ENCODE measurements at regions not wholly inside any gene's neighbourhood (a gene's known extent, or its start where the extent isn't known, plus 50 kb on each side); places are given as distances from the start of the nearest gene placed in this dataset.

GRCh38 chr2:43038034-43038695 is 188.2 kb downstream of the ZFP36L2 start:
- no peak for ATAC-seq (ENCODE audit: low FRiP score)
- peak; percentile 44 to 78 for DNase-seq
- H3K4me3 ChIP-seq (ENCODE audit: low read length in 2 of 2), result no peak overlapping the region
- H3K9me3 ChIP-seq (ENCODE audit: control insufficient read depth, low read length), result no peaks in the 10 kb centered on the region
- H3K27me3 ChIP-seq (ENCODE audit: control insufficient read depth in 1 of 2, insufficient read depth in 2 of 2, low read length in 1 of 2), result no peaks in the 10 kb centered on the region
- intact Hi-C loops (cut with DNase I), result no loop called here
- no peaks in the 10 kb centered on the region for H3K36me3 ChIP-seq (ENCODE audit: control insufficient read depth in 1 of 2, insufficient read depth in 2 of 2, low read length in 1 of 2)
- no peak overlapping the region for H3K27ac ChIP-seq (ENCODE audit: low read depth in 1 of 2, low read length in 2 of 2)
- 55 to 56% methylated on average over 9 of the region's 9 CpGs for WGBS, 2 donors
- H3K4me1 ChIP-seq (ENCODE audit: control insufficient read depth in 1 of 2, insufficient read depth in 2 of 2, low read length in 2 of 2), result no peaks in the 10 kb centered on the region

DNA sequence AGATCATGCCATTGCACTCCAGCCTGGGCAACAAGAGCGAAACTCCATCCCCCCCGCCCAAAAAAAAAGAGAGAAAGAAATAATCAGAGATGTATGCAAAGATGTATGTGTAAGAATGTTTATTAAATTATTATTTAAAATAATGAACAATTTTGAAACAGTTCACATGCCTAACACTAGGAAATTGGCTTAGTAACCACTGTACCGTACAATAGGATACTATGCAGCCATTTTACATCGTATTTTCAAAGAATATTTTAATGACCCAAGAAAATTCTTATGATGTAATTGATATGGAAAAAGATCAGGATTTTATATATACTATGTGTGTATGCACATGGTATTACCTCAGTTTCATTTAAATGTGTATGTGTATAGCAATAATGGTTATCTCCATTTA is 190.5 kb downstream of the ZFP36L2 start:
- H3K4me3 ChIP-seq (ENCODE audit: low read length in 2 of 2), result no peak overlapping the region
- no peaks in the 10 kb centered on the region for H3K36me3 ChIP-seq (ENCODE audit: control insufficient read depth in 1 of 2, insufficient read depth in 2 of 2, low read length in 1 of 2)
- H3K9me3 ChIP-seq (ENCODE audit: control insufficient read depth, low read length), result no peaks in the 10 kb centered on the region
- WGBS, 2 donors, result 93 to 97% methylated on average over 4 of the region's 4 CpGs
- ATAC-seq (ENCODE audit: low FRiP score) (no peak), DNase-seq (no peak)
- no peak overlapping the region for H3K27ac ChIP-seq (ENCODE audit: low read depth in 1 of 2, low read length in 2 of 2)
- H3K4me1 ChIP-seq (ENCODE audit: control insufficient read depth in 1 of 2, insufficient read depth in 2 of 2, low read length in 2 of 2), result no peaks in the 10 kb centered on the region
- H3K27me3 ChIP-seq (ENCODE audit: control insufficient read depth in 1 of 2, insufficient read depth in 2 of 2, low read length in 1 of 2), result no peaks in the 10 kb centered on the region
- intact Hi-C loops (cut with DNase I), result no loop called here

DNA sequence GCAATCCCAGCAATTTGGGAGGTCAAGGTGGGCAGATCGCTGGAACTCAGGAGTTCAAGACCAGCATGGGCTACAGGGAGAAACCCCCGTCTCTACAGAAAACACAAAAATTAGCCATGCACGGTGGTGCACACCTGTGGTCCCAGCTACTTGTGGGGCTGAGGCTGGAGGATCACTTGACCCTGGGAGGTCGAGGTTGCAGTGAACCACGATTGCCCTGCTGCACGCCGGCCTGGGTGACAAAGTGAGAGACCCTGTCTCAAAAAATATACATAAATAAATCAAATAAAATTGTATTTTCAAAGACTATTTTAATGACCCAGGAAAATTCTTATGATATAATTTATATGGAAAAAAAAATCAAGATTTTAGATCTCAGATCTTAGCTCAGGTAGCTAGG is 191.5 kb downstream of the ZFP36L2 start:
- ATAC-seq (ENCODE audit: low FRiP score), result no peak
- no peaks in the 10 kb centered on the region for H3K9me3 ChIP-seq (ENCODE audit: control insufficient read depth, low read length)
- H3K27ac ChIP-seq (ENCODE audit: low read depth in 1 of 2, low read length in 2 of 2), result no peak overlapping the region
- H3K4me3 ChIP-seq (ENCODE audit: low read length in 2 of 2), result no peak overlapping the region
- intact Hi-C loops (cut with DNase I), result no loop called here
- no peaks in the 10 kb centered on the region for H3K36me3 ChIP-seq (ENCODE audit: control insufficient read depth in 1 of 2, insufficient read depth in 2 of 2, low read length in 1 of 2)
- no peaks in the 10 kb centered on the region for H3K27me3 ChIP-seq (ENCODE audit: control insufficient read depth in 1 of 2, insufficient read depth in 2 of 2, low read length in 1 of 2)
- 96 to 97% methylated on average over 7 of the region's 7 CpGs for WGBS, 2 donors
- no peaks in the 10 kb centered on the region for H3K4me1 ChIP-seq (ENCODE audit: control insufficient read depth in 1 of 2, insufficient read depth in 2 of 2, low read length in 2 of 2)
- peak in 1 of 2 donors; percentile 50 for DNase-seq

- DNase-seq (peak; percentile 10 to 29), ATAC-seq (ENCODE audit: low FRiP score) (no peak)
- no peak overlapping the region for H3K4me3 ChIP-seq (ENCODE audit: low read length in 2 of 2)
- WGBS, 2 donors, result 87 to 97% methylated on average over 2 of the region's 2 CpGs
- no peaks in the 10 kb centered on the region for H3K27me3 ChIP-seq (ENCODE audit: control insufficient read depth in 1 of 2, insufficient read depth in 2 of 2, low read length in 1 of 2)
- H3K36me3 ChIP-seq (ENCODE audit: control insufficient read depth in 1 of 2, insufficient read depth in 2 of 2, low read length in 1 of 2), result no peaks in the 10 kb centered on the region
- intact Hi-C loops (cut with DNase I), result no loop called here
- H3K9me3 ChIP-seq (ENCODE audit: control insufficient read depth, low read length), result no peaks in the 10 kb centered on the region
- H3K27ac ChIP-seq (ENCODE audit: low read depth in 1 of 2, low read length in 2 of 2), result no peak overlapping the region
- H3K4me1 ChIP-seq (ENCODE audit: control insufficient read depth in 1 of 2, insufficient read depth in 2 of 2, low read length in 2 of 2), result no peaks in the 10 kb centered on the region
These were observed 192.2 kb downstream of the ZFP36L2 start for GRCh38 chr2:43034242-43034619.

DNA sequence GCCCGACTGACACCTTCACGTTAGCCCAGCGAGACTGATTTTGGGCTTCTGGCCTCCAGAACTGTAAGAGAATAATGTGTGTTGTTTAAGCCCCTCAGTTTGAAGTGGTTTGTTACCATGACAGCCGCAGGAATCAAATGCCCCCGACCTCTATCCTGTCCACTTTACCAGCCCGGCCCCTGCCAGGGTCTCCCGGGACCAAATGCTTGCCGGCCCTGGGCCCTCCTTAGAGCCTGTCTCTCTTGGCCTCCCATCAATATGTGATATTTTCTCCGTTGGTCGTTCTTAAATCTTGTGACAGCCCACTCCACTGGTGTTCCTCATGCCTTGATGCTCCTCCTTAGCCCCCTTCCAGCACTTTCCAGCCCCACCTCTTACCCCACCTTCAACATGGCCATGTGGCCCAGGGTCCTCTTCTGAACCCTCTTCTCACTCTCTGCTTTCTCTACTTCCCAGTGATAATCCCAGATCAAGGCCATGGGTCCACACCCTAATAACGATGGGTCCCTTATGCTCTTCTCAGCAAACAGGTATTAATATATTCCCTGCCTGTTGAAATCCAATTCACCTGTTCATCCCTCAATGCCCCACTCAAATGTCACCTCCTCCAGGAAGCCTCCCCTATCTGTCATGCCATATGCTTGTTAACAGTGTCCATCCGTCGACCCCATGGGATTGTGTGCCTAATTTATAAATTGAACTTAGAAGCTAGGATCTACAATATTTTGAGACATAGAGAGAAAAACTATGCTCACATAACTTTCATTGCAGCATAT is 192.8 kb downstream of the ZFP36L2 start:
- intact Hi-C loops (cut with DNase I), result no loop called here
- no peaks in the 10 kb centered on the region for H3K27me3 ChIP-seq (ENCODE audit: control insufficient read depth in 1 of 2, insufficient read depth in 2 of 2, low read length in 1 of 2)
- DNase-seq (peak in 1 of 2 donors; percentile 53), ATAC-seq (ENCODE audit: low FRiP score) (no peak)
- no peaks in the 10 kb centered on the region for H3K4me1 ChIP-seq (ENCODE audit: control insufficient read depth in 1 of 2, insufficient read depth in 2 of 2, low read length in 2 of 2)
- H3K4me3 ChIP-seq (ENCODE audit: low read length in 2 of 2), result no peak overlapping the region
- no peak overlapping the region for H3K27ac ChIP-seq (ENCODE audit: low read depth in 1 of 2, low read length in 2 of 2)
- H3K9me3 ChIP-seq (ENCODE audit: control insufficient read depth, low read length), result no peaks in the 10 kb centered on the region
- WGBS, 2 donors, result 91 to 96% methylated on average over 13 of the region's 13 CpGs
- no peaks in the 10 kb centered on the region for H3K36me3 ChIP-seq (ENCODE audit: control insufficient read depth in 1 of 2, insufficient read depth in 2 of 2, low read length in 1 of 2)

DNA sequence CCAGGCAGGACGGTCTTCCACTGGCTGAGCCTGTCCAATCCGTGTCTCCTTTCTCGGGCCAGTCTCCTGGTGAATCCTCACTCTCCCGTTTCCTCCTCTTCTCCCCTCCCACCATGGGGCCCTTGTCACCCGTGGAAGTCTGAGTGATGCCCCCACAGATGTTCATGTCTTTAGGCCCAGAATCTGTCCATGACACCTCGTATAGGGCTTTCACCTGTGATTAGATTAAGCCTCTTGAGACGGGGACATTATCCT is 193.5 kb downstream of the ZFP36L2 start:
- H3K36me3 ChIP-seq (ENCODE audit: control insufficient read depth in 1 of 2, insufficient read depth in 2 of 2, low read length in 1 of 2), result no peaks in the 10 kb centered on the region
- H3K27ac ChIP-seq (ENCODE audit: low read depth in 1 of 2, low read length in 2 of 2), result peak overlapping the region in 1 of 2 donors; percentile 21
- intact Hi-C loops (cut with DNase I), result no loop called here
- DNase-seq (peak in 1 of 2 donors; percentile 38), ATAC-seq (ENCODE audit: low FRiP score) (no peak)
- no peaks in the 10 kb centered on the region for H3K9me3 ChIP-seq (ENCODE audit: control insufficient read depth, low read length)
- WGBS, 2 donors, result 92 to 95% methylated on average over 7 of the region's 7 CpGs
- H3K27me3 ChIP-seq (ENCODE audit: control insufficient read depth in 1 of 2, insufficient read depth in 2 of 2, low read length in 1 of 2), result no peaks in the 10 kb centered on the region
- no peaks in the 10 kb centered on the region for H3K4me1 ChIP-seq (ENCODE audit: control insufficient read depth in 1 of 2, insufficient read depth in 2 of 2, low read length in 2 of 2)
- H3K4me3 ChIP-seq (ENCODE audit: low read length in 2 of 2), result no peak overlapping the region

GRCh38 chr2:43032213-43033015 is 194.0 kb downstream of the ZFP36L2 start:
- H3K27ac ChIP-seq (ENCODE audit: low read depth in 1 of 2, low read length in 2 of 2), result peak overlapping the region in 1 of 2 donors; percentile 43
- H3K9me3 ChIP-seq (ENCODE audit: control insufficient read depth, low read length), result no peaks in the 10 kb centered on the region
- intact Hi-C loops (cut with DNase I), result no loop called here
- H3K27me3 ChIP-seq (ENCODE audit: control insufficient read depth in 1 of 2, insufficient read depth in 2 of 2, low read length in 1 of 2), result no peaks in the 10 kb centered on the region
- WGBS, 2 donors, result 21 to 24% methylated on average over 14 of the region's 14 CpGs
- H3K4me1 ChIP-seq (ENCODE audit: control insufficient read depth in 1 of 2, insufficient read depth in 2 of 2, low read length in 2 of 2), result no peaks in the 10 kb centered on the region
- DNase-seq (peak in 1 of 2 donors; percentile 70), ATAC-seq (ENCODE audit: low FRiP score) (peak; percentile 70)
- H3K36me3 ChIP-seq (ENCODE audit: control insufficient read depth in 1 of 2, insufficient read depth in 2 of 2, low read length in 1 of 2), result no peaks in the 10 kb centered on the region
- no peak overlapping the region for H3K4me3 ChIP-seq (ENCODE audit: low read length in 2 of 2)

GRCh38 chr2:43031471-43032212 is 194.8 kb downstream of the ZFP36L2 start:
- Histone ChIP-seq H3K27ac (ENCODE audit: low read depth in 1 of 2, low read length in 2 of 2) (peak overlapping the region in 1 of 2 donors; percentile 43), H3K27me3 (ENCODE audit: control insufficient read depth in 1 of 2, insufficient read depth in 2 of 2, low read length in 1 of 2) (no peaks in the 10 kb centered on the region), H3K9me3 (ENCODE audit: control insufficient read depth, low read length) (no peaks in the 10 kb centered on the region), H3K4me3 (ENCODE audit: low read length in 2 of 2) (no peak overlapping the region), H3K36me3 (ENCODE audit: control insufficient read depth in 1 of 2, insufficient read depth in 2 of 2, low read length in 1 of 2) (no peaks in the 10 kb centered on the region), H3K4me1 (ENCODE audit: control insufficient read depth in 1 of 2, insufficient read depth in 2 of 2, low read length in 2 of 2) (no peaks in the 10 kb centered on the region)
- 83 to 85% methylated on average over 9 of the region's 9 CpGs for WGBS, 2 donors
- intact Hi-C loops (cut with DNase I), result no loop called here
- no peak for ATAC-seq (ENCODE audit: low FRiP score)
- no peak for DNase-seq
